Frontal cortex (tissue), 3 donors: ENCODE measurements at regions not wholly inside any gene's neighbourhood (a gene's known extent, or its start where the extent isn't known, plus 50 kb on each side); places are given as distances from the start of the nearest gene placed in this dataset.
A peak's percentile ranks its signal among the peaks of the same experiment; 100 is the strongest.

Experiments used
- DNase-seq, 2 donors: peaks; one replicate each; pipeline ENCODE4 v3.0.0; 2012; ENCODE audit warnings: low spot score in 2 of 2
- FAIRE-seq: peaks from 2 replicates; lab custom pipeline; 2012; peaks lifted over from hg19 to GRCh38; lab: Jason Lieb, UNC
- donor health status: control.
- donor health status: control.
- donor health status: control.

DNA sequence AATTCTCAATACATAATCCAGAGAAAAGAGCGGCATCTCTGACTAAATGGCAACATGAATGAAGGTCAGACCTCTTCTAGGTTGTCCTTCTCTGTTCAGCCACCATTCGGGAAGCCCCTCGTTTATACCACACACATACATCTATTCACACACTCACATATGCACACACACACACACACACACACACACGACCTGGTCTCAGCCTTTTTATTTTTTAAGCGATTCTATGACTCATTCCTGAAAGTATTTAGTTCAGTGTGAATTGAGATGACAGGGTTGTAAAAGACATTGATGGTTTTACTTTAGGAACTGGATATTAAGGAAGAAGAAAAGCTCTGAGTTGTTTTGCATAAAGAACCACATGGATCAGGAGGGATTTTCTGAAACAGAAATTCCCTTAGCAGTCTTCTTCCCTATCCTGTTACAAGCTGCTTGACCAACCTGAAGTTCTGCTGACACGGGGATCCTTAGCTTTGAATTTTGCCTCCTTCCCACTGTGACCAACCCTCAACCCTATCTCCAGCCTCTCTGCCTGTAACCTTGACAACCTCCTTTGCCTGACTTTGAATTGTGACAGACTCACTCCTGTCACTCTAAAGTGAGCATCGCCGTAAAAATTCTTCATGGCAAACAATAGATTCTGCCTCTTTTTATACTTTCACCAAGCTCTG is 383.1 kb upstream of the ESRRG start:
- DNase-seq (no peak), FAIRE-seq (no peak)

DNA sequence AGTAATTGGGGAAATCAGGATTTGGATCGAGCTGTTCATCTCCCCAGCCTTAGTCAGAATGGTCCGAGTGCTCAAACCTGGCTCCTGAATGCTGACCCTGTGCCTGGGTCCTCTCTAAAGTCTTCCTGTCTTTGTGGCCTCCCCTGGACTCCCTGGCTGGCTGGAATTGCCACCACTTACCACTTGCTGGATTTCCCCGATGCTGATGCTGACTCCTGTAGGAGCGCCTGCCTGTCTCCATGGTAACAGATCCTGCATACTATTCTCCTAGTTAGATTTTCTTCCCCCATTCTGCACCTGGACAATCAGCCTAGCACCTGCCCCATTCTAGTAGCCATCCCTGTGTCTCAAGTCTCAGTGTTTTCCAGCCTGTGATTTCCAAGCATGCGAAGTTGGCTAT is 382.2 kb upstream of the ESRRG start:
- no peak for DNase-seq
- FAIRE-seq, result no peak

DNA sequence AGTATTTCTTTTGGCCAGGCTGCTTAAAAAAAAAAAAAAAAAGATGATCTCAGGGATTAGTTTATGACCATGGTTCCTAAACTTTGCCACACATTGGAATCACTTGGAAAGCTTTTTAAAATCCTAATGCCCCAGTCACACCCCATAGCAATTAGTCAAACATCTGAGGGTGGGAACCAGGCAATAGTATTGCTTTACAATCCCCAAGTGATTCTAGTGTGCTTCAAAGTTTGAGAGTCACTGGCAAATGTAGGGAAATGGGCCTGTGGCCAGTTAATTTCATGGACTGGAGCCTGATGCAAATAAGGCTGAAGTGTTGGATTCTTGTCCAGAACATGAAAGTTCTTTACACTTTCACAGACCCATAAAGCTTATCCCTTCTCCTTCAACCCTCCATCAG is 374.6 kb upstream of the ESRRG start:
- no peak for FAIRE-seq
- no peak for DNase-seq

DNA sequence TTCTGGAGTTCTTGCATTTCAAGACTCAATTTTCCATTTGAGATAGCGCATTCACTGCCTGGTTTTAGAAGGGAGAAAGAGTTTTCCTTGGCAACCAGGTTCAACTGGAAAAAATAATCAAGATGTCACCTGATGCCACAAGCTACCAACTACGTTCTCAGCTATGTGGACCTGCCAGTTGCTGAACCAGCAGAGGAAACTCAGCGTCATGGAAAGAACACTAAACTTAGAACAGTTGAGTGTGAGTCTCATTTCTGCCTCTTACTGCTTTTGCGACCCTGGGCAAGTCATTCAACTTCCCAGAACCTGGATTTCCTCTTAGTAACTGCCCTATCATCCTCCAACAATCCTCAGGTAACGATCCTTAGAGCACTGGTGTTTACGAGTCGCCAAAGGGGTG is 373.0 kb upstream of the ESRRG start:
- no peak for FAIRE-seq
- DNase-seq, result no peak

DNA sequence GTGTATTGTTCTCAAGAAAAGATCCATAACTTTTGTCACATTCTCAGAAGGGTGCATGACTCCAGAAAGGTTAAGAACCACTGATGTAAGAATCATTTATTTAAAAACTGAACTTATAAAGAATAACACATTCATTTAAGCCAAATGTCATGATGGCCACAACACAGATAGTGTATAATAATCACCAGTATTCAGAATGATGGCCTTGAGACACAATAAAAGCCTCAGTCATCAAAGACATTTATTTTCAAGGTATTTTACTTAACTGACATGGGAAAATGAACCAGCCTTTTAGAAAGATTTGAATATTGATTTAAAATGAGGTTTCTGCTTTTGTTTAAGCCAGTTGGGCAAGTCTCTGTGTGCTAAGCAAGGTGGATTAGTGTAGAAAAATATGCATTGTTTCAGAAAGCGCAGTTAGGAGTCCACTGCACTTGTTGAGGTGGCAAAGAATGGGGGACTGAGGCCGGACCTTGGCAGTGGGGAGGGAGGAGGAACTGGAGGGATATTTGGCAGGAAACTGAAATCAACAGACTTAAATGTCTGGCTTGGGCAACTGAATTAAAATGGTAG is 371.9 kb upstream of the ESRRG start:
- FAIRE-seq, result no peak

DNA sequence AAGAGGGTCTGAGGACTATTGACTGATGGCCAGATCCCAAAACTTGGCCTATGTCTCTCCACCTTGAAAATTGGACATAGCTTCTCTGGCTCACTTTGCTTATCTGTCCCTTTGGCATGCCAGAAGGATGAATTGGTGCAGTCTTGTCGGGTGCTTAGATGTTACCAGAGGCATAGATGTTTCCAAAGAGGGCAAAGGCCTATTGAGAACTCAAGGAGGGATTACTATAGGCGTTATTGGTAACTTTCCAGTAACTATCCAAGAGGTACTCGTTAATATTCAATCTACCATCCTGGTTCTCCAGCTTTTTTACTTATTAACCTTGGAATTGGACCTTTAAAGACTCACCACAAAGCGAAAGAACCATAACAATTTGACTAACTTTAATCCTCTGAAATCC is 368.3 kb upstream of the ESRRG start:
- FAIRE-seq, result no peak
- DNase-seq, result no peak

More for the DNA sequence above, 371.9 kb upstream of the ESRRG start:
- no peak for DNase-seq

DNA sequence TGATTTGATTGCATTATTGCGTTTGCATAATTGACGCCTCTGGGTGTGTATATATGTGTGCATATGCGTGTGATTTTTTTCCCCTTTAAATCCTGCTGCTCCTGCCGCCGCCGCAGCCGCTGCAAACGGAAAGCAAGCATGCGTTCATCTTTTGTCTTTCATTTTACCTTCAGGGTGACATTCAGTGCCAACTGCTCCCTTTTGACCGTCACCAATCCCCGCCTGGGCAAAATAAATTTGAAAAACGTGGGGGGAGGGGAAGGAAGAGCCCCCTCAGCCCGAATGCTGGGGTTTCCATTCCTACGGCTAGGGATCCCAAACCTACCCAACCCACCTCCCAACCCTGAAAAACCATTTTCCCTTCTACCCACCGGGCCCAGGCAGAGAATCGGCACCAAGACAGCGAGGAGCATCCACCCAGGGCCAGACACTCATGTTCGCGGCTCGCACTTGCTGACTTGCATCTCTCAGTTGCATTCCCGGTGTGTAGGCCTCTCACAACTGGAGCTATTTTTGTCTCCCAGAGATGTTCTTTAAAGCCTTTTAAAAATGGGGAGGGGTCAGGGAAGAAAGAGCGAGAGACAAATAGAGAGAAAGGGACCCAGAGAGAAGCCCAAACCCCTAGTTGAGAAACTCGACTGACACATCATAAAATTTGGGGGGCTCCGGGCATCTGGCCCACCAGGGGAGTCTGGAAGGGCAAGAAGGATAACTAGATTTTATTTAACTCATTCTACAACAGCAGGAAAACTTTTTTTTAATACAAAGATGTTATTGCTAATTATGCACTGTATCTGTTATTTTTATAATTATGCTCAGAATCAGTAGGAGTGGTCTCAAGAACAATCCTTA is 367.1 kb upstream of the ESRRG start:
- no peak for DNase-seq
- FAIRE-seq, result no peak

DNA sequence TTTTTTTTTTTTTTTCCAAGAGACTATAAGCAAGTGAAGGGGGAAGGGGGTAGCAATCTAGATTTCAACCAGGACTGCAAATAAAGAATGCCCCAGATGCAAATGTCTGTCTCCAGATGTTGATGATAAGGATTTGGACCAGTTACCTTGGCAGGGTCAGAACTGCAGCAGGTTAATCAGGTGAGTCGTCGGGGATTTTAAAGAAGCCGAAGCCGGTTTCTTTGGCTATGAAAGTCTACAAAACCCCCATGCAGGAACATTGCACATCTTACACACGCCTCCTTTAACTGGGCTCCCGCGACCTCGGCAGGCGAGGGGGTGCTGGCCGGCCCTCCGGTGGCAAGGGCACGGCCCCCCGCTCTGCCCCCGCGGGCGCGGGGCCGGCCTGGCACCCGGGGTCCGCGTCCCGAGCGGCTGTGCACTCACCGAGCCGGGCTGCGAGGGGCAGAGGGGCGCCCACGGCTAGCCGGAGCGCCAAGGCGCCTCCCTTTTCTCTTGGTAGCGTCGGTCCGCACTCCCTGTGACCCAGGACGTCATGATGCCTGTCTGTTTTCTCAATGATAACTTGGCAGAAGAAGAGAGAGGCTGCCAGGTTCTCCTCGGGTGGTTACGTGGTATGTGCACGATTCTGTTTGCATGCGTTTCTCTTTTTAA is 366.3 kb upstream of the ESRRG start:
- no peak for FAIRE-seq
- peak; percentile 44 to 48 for DNase-seq

DNA sequence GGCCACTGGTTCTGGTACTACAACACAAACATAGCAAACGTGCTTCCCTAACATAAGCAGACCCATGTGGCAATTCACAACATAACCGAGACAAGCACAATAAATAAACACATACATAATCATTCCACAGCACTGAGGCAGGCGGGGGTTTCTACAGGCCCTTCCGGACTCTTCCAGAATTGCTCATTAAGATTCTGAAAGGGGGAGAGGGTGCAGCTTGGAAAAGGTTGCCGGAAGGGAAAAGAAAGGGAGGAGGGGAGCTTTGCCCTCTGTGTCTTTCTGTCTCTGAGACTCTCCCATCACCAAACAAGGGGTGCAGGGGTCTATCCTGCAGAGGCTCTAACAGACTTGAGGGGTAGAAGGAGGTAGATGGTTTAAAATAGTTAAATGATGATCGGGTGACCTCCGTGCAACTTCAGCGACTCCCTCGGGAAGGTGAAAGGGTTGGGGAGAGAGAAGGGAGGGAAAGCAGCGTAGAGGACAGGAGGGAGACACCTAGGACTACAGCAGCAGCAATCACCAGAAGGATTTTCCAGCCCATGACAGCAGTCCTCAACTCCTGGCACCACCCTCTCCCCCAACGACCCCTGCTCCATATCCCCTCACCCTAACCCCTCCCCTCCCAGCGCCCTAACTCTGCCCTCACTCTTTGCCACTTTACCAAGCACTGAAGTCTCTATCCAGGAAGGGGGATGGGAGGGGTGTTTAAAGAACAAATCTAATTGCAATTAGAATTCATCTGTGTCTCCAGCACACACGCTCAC is 365.5 kb upstream of the ESRRG start:
- no peak for DNase-seq
- no peak for FAIRE-seq

DNA sequence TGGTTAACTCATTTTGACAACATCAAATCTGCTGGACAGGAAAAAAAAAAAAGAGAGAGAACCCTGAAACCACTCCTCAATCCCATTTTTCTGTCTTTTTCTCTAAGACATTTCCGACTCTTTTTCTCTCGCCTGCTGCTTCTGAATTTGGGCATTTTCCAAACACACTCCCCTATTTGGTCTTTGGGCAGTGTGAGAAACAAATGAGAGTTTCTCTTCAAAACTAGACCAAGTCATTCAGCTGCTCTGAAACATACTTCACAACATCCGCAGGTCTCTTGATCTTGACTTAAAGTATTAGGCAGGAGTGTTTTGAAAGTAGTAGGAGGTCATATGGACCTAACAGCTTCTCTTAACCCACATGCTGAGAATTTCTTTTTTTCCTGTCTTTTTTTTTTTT is 364.8 kb upstream of the ESRRG start:
- DNase-seq (no peak), FAIRE-seq (no peak)

DNA sequence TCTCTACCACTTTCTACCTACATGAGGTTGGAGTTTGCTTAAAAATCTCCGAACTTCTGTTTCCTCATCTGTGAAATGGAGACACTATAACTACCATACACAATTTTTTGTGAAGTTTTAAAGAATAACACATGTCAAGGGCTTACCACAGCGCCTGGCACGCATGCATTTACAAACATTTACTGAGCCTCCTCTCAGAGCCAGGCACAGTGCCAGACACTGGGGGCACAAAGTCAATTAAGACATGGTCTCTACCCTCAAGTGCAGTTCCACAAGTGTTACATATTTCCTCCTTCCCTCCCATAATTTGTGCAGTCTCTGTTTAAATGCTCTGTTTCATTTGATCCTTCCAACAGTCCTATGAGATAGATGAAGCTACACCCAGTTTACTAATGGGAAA is 356.4 kb upstream of the ESRRG start:
- DNase-seq, result no peak
- no peak for FAIRE-seq

DNA sequence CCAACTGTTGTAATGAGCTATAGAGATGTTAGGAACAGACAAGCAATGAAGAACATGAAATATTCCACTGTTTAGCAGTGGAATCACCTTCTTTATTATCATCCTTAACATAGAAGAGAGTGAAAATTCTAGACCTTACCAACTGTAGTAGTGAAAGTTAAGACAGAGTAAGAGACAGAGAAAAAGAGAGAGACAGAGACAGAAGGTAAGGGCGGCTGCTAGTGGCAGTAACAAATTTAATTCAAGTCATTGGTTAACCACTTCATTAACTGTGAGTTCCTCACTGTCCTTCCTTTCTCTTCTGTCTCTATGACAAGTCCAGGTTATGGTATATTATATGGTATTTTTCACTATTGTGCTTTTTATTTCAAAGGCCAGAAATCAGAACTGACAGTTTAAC is 355.7 kb upstream of the ESRRG start:
- FAIRE-seq (no peak), DNase-seq (no peak)

DNA sequence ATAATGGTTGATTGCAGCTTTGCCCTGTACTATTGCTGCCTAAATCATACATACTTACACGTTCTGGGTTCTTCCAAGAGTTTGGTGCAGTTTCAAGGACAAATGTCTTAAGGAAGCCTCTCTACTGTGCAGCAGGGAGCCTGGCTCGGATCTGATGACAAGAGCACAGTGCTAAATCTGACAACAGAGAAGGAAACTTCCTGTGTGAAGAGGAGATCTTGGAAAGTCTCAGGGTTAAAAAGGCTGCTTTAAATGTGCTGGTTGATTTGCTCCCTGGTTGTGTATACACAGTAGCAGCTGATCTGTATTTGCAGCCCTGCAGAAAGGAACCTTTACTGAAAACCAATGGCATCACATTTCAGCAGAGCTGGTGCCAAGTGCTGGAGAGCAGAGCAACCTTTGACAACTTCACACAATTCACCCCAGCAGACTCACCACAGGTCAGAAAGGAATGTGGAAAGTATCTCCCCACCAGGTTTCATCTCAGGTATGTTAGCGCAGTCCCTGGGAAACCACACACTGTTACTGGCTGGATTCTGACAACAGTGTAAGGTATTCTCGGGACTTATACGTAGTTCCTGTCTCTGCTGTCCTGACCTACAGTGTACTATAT is 355.0 kb upstream of the ESRRG start:
- no peak for FAIRE-seq
- no peak for DNase-seq

DNA sequence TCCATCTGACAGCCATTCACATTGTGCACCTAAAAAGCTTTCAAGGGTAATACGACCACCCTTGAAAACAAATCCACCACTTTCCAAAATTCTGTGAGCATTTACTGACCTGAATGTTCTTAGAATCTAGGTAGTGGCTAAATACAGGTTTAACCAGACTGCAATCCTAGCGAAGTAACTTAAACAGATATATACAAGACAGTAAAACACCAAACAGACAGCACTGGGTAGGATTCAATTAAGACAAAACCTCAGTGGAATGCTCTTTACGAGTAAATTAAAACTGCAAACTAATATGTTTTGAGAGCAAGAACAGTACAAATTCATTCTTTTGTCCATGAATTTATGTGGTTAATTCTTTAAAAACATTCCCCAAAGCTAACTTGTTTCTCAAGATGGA is 354.2 kb upstream of the ESRRG start:
- no peak for FAIRE-seq

DNA sequence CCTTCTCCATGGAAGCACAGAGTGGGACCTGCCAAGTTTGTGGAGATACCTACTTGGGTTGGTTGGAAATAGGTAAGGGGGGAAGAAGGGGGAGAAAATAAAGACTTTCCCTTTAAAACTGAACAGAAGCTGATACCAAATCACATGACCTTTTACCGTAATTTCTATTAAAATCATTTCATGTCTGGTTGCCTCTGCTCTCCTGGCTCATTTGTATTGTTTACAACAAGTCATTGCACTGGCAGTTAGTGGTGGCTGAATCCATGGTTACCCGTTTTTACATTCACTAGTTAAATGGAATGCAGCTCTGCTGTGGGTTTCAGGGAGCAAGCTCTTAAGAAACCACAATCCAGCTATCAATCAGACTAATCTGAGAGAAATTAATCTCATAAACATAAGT is 353.7 kb upstream of the ESRRG start:
- no peak for DNase-seq
- FAIRE-seq, result no peak

More for the DNA sequence above, 354.2 kb upstream of the ESRRG start:
- no peak for DNase-seq

DNA sequence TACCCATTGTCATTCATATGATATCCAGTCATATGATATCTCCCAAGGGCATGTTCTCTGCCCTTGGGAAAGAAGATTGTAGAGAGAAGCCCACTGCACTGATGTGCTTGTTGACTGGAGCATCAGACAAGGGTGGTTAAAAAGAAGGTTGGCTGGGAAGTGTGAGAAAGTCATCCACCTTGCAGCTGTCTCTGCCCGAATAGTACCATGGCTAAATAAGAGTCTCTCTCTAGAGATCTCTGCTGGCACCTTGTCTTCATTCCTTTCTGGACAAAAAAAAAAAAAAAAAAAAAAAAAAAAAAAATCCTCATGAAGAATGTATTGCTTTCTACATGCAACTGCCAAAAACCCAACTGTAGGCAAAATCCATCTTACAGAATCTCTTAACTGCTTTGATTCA is 349.7 kb upstream of the ESRRG start:
- DNase-seq (no peak), FAIRE-seq (no peak)

DNA sequence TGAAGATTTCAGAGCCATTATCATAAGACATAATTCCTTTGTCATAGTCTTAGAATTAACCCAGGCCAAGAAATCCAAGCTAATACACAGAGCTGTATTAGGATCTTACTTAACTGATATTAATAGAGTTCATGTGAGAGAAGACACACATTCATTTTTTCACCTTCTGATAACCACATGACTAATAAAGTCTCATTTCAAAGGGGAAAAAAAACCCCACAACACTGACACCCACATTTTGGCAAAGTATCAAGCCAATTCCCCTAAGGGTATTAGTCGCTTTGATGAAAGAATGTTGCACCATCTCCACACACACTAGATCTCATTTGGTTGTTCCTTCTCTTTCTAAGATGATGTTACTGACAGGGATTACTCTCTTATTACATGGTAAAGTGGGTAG is 344.4 kb upstream of the ESRRG start:
- FAIRE-seq (no peak), DNase-seq (no peak)

DNA sequence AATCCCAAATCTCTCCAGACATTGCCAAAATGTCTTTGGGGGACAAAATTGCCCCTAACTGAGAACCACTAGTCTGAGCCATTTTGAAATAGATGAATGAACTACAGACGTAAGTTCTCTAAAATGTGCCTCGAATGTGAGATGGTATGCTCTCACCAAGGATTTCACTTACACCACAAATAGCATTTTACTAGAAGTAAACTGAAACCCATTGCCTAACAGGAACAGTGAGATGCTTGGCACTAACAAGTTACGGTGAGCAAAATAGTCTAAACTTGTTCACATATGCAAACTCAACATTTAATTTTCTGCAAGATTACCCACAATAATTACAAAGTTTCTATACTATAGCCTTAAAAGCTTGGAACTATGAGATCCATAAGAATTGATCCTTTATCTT is 343.6 kb upstream of the ESRRG start:
- FAIRE-seq, result no peak
- DNase-seq, result no peak

DNA sequence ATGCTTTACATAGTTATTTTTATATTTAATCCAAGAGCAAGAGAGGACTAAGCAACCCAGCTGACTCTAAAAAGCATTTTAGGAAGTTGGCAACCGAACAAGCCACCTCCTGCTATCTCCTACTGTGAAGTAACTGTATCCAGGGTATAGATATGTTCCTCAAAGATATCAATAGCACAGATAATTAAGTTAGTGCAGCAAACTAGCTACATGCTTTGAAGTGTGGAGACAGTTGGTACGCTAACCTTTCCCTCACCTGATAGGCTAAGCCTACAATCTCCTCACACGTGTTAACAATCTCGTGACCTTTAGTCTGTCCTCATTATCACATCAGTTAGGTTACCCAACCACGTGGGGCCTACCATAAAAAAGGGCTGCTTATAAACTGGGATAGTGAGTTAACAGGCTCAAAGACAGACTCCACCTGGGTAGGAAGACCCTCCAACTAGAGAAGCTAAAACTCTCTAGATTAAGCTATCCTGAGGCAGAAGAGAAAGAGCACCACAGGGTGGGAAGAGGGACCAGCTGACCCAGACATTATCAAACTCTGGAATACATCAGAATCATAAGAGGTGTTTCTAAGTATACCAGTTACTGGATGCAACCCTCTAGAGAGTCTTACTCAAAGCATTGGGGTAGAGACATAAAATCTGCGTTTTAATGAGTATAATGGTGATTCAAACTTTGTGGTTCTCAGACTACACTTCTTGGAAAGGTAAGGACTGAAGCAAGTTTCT is 340.1 kb upstream of the ESRRG start:
- no peak for DNase-seq
- no peak for FAIRE-seq
